Osteoblast (primary cell): ENCODE measurements at regions not wholly inside any gene's neighbourhood (a gene's known extent, or its start where the extent isn't known, plus 50 kb on each side); places are given as distances from the start of the nearest gene placed in this dataset.
A peak's percentile ranks its signal among the peaks of the same experiment; 100 is the strongest.

ENCODE experiments used
- DNase-seq: peaks from one replicate; pipeline ENCODE4 v3.0.0; 2011; ENCODE audit warnings: low spot score, mixed read lengths; ENCODE audit not compliant: insufficient read length; ENCODE audit errors: missing footprints
- H2AFZ ChIP-seq: 2 replicates; pipeline ENCODE4 v1.6.0; 2011; ENCODE audit warnings: mild to moderate bottlenecking, low read length
- H3K27ac ChIP-seq: 2 replicates; pipeline ENCODE4 v1.5.1; 2011; ENCODE audit warnings: mild to moderate bottlenecking, low read depth, low read length, moderate library complexity
- H3K27me3 ChIP-seq: 2 replicates; pipeline ENCODE4 v1.6.0; 2012; ENCODE audit warnings: mild to moderate bottlenecking, control low read depth, inconsistent platforms, low read length, moderate library complexity; ENCODE audit not compliant: insufficient read depth
- H3K36me3 ChIP-seq: 2 replicates; pipeline ENCODE4 v1.5.1; 2011; ENCODE audit warnings: mild to moderate bottlenecking, low read length, control low read depth, moderate library complexity; ENCODE audit not compliant: insufficient read depth
- H3K4me1 ChIP-seq: 2 replicates; pipeline ENCODE4 v1.5.1; 2011; ENCODE audit warnings: mild to moderate bottlenecking, low read length, control low read depth, moderate library complexity; ENCODE audit not compliant: insufficient read depth
- H3K4me2 ChIP-seq: 2 replicates; pipeline ENCODE4 v1.6.0; 2011; ENCODE audit warnings: mild to moderate bottlenecking, low read length; ENCODE audit not compliant: insufficient read depth
- H3K4me3 ChIP-seq: fragments of 200-600 bp; sonication (generic); 3 replicates; pipeline ENCODE4 v1.5.1; 2012; ENCODE audit warnings: mild to moderate bottlenecking, low read length, inconsistent platforms; ENCODE audit not compliant: insufficient read depth
- H3K79me2 ChIP-seq: 2 replicates; pipeline ENCODE4 v1.6.0; 2012; ENCODE audit warnings: mild to moderate bottlenecking, low read length, control low read depth, inconsistent platforms; ENCODE audit not compliant: insufficient read depth
- H3K9me3 ChIP-seq: 2 replicates; pipeline ENCODE4 v1.5.1; 2011; ENCODE audit warnings: low read depth, low read length, control low read depth
- H4K20me1 ChIP-seq: 2 replicates; pipeline ENCODE4 v1.6.0; 2012; ENCODE audit warnings: mild to moderate bottlenecking, low read length, control low read depth; ENCODE audit not compliant: insufficient read depth
- CTCF ChIP-seq: IDR thresholded peaks from 2 replicates; pipeline ENCODE4 v1.5.1; 2011; ENCODE audit warnings: mild to moderate bottlenecking, low read depth, low read length, moderate library complexity; ENCODE audit errors: extremely low read depth

GRCh38 chr10:43827853-43828252, 179.2 kb upstream of the ZNF32 start:
- Histone ChIP-seq H2AFZ (no peak overlapping the region), H3K79me2 (no peaks in the 10 kb centered on the region), H4K20me1 (no peaks in the 10 kb centered on the region), H3K36me3 (no peaks in the 10 kb centered on the region), H3K27me3 (no peaks in the 10 kb centered on the region), H3K27ac (no peak overlapping the region), H3K4me2 (no peak overlapping the region), H3K4me1 (peaks cover 26% of the 10 kb centered on the region), H3K9me3 (no peaks in the 10 kb centered on the region), H3K4me3 (no peak overlapping the region)
- DNase-seq, result no peak
- TF ChIP-seq CTCF, result no peak

DNA sequence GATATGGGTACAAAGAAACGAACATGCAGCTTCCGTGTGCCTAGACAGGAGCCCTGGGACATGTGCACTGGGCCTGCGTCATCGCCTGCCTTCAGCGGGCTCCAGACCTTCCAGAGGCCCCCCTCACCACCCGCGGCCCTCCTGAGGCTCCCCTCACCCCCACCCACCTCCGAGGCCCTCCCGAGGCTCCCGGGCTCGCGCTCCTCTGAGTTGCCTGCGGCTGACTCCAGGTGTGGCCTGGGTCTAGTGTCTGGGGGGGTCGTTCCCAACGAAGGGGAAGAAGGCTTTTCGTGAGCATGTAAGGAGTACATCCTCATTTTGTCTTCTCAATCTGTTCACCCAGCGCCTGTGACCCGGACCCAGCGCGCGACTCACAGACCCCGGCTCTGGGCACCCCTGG, 177.3 kb upstream of the ZNF32 start:
- no peak overlapping the region for H2AFZ ChIP-seq
- no peak for DNase-seq
- peak overlapping the region; percentile 82 for H3K27ac ChIP-seq
- peaks cover 36% of the 10 kb centered on the region for H3K4me1 ChIP-seq
- H3K4me2 ChIP-seq, result no peak overlapping the region
- no peaks in the 10 kb centered on the region for H3K27me3 ChIP-seq
- TF ChIP-seq CTCF, result no peak
- H3K9me3 ChIP-seq, result no peaks in the 10 kb centered on the region
- no peak overlapping the region for H3K4me3 ChIP-seq
- H3K36me3 ChIP-seq, result no peaks in the 10 kb centered on the region
- H3K79me2 ChIP-seq, result no peaks in the 10 kb centered on the region
- no peaks in the 10 kb centered on the region for H4K20me1 ChIP-seq

DNA sequence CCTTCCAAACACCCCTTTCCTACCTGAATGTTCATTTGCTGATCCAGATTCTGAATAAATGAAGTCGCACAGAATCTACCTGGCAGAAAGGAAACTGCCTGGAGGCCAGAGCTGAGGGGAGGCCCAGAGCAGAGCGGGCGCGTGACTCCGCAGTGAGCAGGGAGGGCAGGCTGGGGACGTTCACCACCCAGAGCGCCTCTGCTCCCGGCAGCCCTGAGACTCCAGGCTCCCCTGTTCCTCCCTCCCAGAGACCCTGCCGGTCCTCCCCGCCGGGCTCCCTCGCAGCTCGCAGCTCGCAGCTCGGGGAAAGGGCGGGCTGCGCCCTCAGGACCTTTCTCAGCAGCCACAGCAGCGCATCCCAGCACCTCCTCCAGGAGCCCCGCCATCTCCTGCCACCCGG, 176.7 kb upstream of the ZNF32 start:
- no peak overlapping the region for H3K4me3 ChIP-seq
- H4K20me1 ChIP-seq, result no peaks in the 10 kb centered on the region
- peaks cover 42% of the 10 kb centered on the region for H3K4me1 ChIP-seq
- no peak for DNase-seq
- H2AFZ ChIP-seq, result peak overlapping the region; percentile 25
- TF ChIP-seq CTCF, result no peak
- H3K36me3 ChIP-seq, result no peaks in the 10 kb centered on the region
- H3K9me3 ChIP-seq, result no peaks in the 10 kb centered on the region
- peak overlapping the region; percentile 82 for H3K27ac ChIP-seq
- H3K4me2 ChIP-seq, result peak overlapping the region; percentile 11
- H3K27me3 ChIP-seq, result no peaks in the 10 kb centered on the region
- H3K79me2 ChIP-seq, result no peaks in the 10 kb centered on the region

- DNase-seq, result peak; percentile 94
- no peak overlapping the region for H3K4me3 ChIP-seq
- no peaks in the 10 kb centered on the region for H3K79me2 ChIP-seq
- peak overlapping the region; percentile 11 for H3K4me2 ChIP-seq
- no peaks in the 10 kb centered on the region for H3K36me3 ChIP-seq
- no peaks in the 10 kb centered on the region for H4K20me1 ChIP-seq
- no peak for TF ChIP-seq CTCF
- no peaks in the 10 kb centered on the region for H3K27me3 ChIP-seq
- no peaks in the 10 kb centered on the region for H3K9me3 ChIP-seq
- peaks cover 45% of the 10 kb centered on the region for H3K4me1 ChIP-seq
- H3K27ac ChIP-seq, result peak overlapping the region; percentile 82
- peak overlapping the region; percentile 26 for H2AFZ ChIP-seq
These were observed 176.3 kb upstream of the ZNF32 start for GRCh38 chr10:43824934-43825333.
